Ovary (tissue), 7 donors: ENCODE measurements at regions not wholly inside any gene's neighbourhood (a gene's known extent, or its start where the extent isn't known, plus 50 kb on each side); places are given as distances from the start of the nearest gene placed in this dataset.
"Not testable (repeated sequence)": the region's sequence is repeated elsewhere in the genome, so short reads cannot be mapped to it uniquely, and the experiment has no call there.

Source experiments
- DNase-seq, 5 donors: peaks; one replicate each; pipeline ENCODE4 v3.0.0-alpha.2; 2019 to 2020
- H3K27ac ChIP-seq, 2 donors: fragments of 200-600 bp; one replicate each; pipeline versions ENCODE4 v1.5.1 to v1.8.0; 2019 to 2022
- H3K27me3 ChIP-seq: fragments of 200-600 bp; one replicate; pipeline ENCODE4 v1.8.0; 2022
- H3K36me3 ChIP-seq: fragments of 200-600 bp; sonication (generic); one replicate; pipeline ENCODE4 v1.5.1; 2019
- H3K4me1 ChIP-seq: one replicate; pipeline ENCODE4 v1.8.1; 2013; ENCODE audit warnings: mild to moderate bottlenecking, moderate library complexity; ENCODE audit not compliant: insufficient read depth
- H3K4me3 ChIP-seq: fragments of 200-600 bp; sonication (generic); one replicate; pipeline ENCODE4 v1.5.1; 2017
- H3K9me3 ChIP-seq, 2 donors: fragments of 200-600 bp in 1 of 2; sonication (generic) in 1 of 2; one replicate each; pipeline versions ENCODE4 v1.5.1 to v1.8.1; 2013 to 2019; ENCODE audit warnings: mild to moderate bottlenecking in 1 of 2, moderate library complexity in 1 of 2
- CTCF ChIP-seq, 3 donors: fragments of 450-650 bp in 2 of 3; fragments of 200-600 bp in 1 of 3; IDR thresholded peaks; one replicate each; pipeline versions ENCODE4 v1.5.1 to v1.8.0; 2016 to 2022; ENCODE audit warnings: antibody characterized with exemption in 3 of 3, mild to moderate bottlenecking in 1 of 3
- EP300 ChIP-seq: sonication (generic); formaldehyde crosslinking; IDR thresholded peaks from one replicate; pipeline ENCODE4 v1.6.1; 2017; ENCODE audit warnings: antibody characterized with exemption
- POLR2A ChIP-seq: fragments of 450-650 bp; IDR thresholded peaks from one replicate; pipeline ENCODE4 v1.6.1; 2017; ENCODE audit warnings: antibody characterized with exemption, mild to moderate bottlenecking, moderate library complexity
- WGBS, 3 donors: extraction: QIAGEN DNeasy Blood & Tissue Kit in 1 of 3; methylation state at CpG; one replicate each; pipeline versions ENCODE4 v1.1.5 to v1.1.7; 2013 to 2017; 5-methylcytosine and 5-hydroxymethylcytosine counted together
- intact Hi-C, 4 donors: fragments of 100-400 bp; cut with DNase I; formaldehyde crosslinking; loops; one replicate each; pipeline versions ENCODE4 v1.11.0 to v1.15.1; 2022 to 2023
- donor health status: DM: no; HTN: no; CAD: no; lungs with moderate emphysema.
- donor health status: DM: no; HTN: no; CAD: no.
- donor health status: Bipolar disorder and iron deficiency.
- donor health status: DM: no; HTN: no; CAD: no.
- donor health status: DM: yes; HTN: yes; CAD: no.

GRCh38 chr14:71454513-71455332 is 477.5 kb upstream of the RGS6 start:
- Histone ChIP-seq H3K4me1 (no peaks in the 10 kb centered on the region), H3K27me3 (no peaks in the 10 kb centered on the region), H3K4me3 (no peak overlapping the region), H3K9me3 (no peaks in the 10 kb centered on the region), H3K27ac (no peak overlapping the region), H3K36me3 (no peaks in the 10 kb centered on the region)
- no peak for DNase-seq
- intact Hi-C loops = no loop called here
- WGBS, 3 donors = 86 to 88% (median 86%) methylated on average over 6 of the region's 6 CpGs
- TF ChIP-seq EP300 = no peak
- TF ChIP-seq POLR2A = no peak
- no peak for TF ChIP-seq CTCF (IDR thresholded peaks at IDR 0.05)

- no peak for TF ChIP-seq POLR2A
- no peak for TF ChIP-seq CTCF (IDR thresholded peaks at IDR 0.05)
- TF ChIP-seq EP300 = no peak
- intact Hi-C loops = no loop called here
- 94 to 99% (median 95%) methylated on average over 6 of the region's 6 CpGs for WGBS, 3 donors
- Histone ChIP-seq H3K4me1 (no peaks in the 10 kb centered on the region), H3K4me3 (no peak overlapping the region), H3K27ac (no peak overlapping the region), H3K9me3 (no peaks in the 10 kb centered on the region), H3K27me3 (no peaks in the 10 kb centered on the region), H3K36me3 (no peaks in the 10 kb centered on the region)
- DNase-seq = no peak
Observed at GRCh38 chr14:71460091-71460490, 472.1 kb upstream of the RGS6 start.

GRCh38 chr14:71461617-71462016 is 470.6 kb upstream of the RGS6 start:
- H3K9me3 ChIP-seq, H3K36me3 ChIP-seq, H3K27ac ChIP-seq, H3K4me3 ChIP-seq, intact Hi-C loops, H3K4me1 ChIP-seq, DNase-seq, H3K27me3 ChIP-seq: not testable (repeated sequence)
- 91 to 95% (median 93%) methylated on average over 3 of the region's 3 CpGs for WGBS, 3 donors

- TF ChIP-seq CTCF (IDR thresholded peaks at IDR 0.05) = no peak
- TF ChIP-seq EP300 = no peak
- TF ChIP-seq POLR2A = no peak
- intact Hi-C loops = no loop called here
- H3K4me1 ChIP-seq = peaks cover 1% of the 10 kb centered on the region
- H3K4me3 ChIP-seq = no peak overlapping the region
- no peak for DNase-seq
- no peak overlapping the region for H3K27ac ChIP-seq
- no peaks in the 10 kb centered on the region for H3K27me3 ChIP-seq
- H3K9me3 ChIP-seq = no peaks in the 10 kb centered on the region
- no peaks in the 10 kb centered on the region for H3K36me3 ChIP-seq
Observed at GRCh38 chr14:71463807-71464206, 468.4 kb upstream of the RGS6 start.

- Histone ChIP-seq H3K4me3 (no peak overlapping the region), H3K4me1 (peaks cover 1% of the 10 kb centered on the region), H3K9me3 (no peaks in the 10 kb centered on the region), H3K36me3 (no peaks in the 10 kb centered on the region), H3K27ac (no peak overlapping the region), H3K27me3 (no peaks in the 10 kb centered on the region)
- no peak for TF ChIP-seq POLR2A
- TF ChIP-seq EP300 = no peak
- TF ChIP-seq CTCF (IDR thresholded peaks at IDR 0.05) = no peak
- WGBS, 3 donors = 93 to 96% (median 95%) methylated on average over 4 of the region's 4 CpGs
- intact Hi-C loops = no loop called here
- DNase-seq = no peak
Observed at GRCh38 chr14:71464840-71465239, 467.4 kb upstream of the RGS6 start.
